ENCODE measurements at regions not wholly inside any gene's neighbourhood (a gene's known extent, or its start where the extent isn't known, plus 50 kb on each side); places are given as distances from the start of the nearest gene placed in this dataset.

DNA sequence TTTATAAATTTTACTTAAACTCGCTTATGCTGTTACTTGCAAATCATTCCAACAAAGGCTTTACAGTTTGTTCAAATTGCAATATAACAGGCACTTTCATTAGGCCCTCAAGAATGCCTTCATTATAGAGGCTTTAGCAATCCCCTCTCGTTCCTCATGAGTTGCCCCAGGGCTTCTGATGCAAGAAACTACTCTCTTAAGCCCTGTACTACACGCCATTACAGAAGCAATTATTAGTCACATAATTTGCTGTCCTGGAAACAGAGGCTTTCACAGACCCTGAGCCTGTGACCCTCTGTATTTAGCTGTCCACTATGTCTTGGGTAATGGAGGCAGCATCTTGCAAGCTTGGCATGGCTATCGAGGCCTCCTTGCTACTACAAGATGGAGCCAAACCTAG, 965.9 kb upstream of the DIAPH2 start:
- ChIA-PET CTCF (ENCODE audit: partially characterized antibody) (no interaction called here), POLR2A (ENCODE audit: partially characterized antibody) (no interaction called here)
- Histone ChIP-seq H3K18ac (ENCODE audit: extremely low read depth, low read length) (no peak overlapping the region), H3K36me3 (ENCODE audit: control insufficient read depth in 2 of 4, insufficient read depth in 4 of 4, low read length in 3 of 4) (no peaks in the 10 kb centered on the region), H2AK5ac (ENCODE audit: low read depth, low read length) (no peak overlapping the region), H2BK120ac (replicated peaks; ENCODE audit: low read depth, low read length) (no peak overlapping the region), H2BK20ac (ENCODE audit: low read length) (no peak overlapping the region), H2BK12ac (ENCODE audit: low read depth, low read length) (no peak overlapping the region), H4K8ac (ENCODE audit: extremely low read depth, insufficient read depth, low read length) (no peak overlapping the region), H3K4ac (replicated peaks; ENCODE audit: insufficient read length, low read depth, low read length) (no peak overlapping the region), H3K4me3 (ENCODE audit: extremely low read depth in 1 of 4, insufficient read depth in 2 of 4, low read depth in 3 of 4, low read length in 4 of 4) (no peak overlapping the region), H2AFZ (ENCODE audit: low read length) (no peak overlapping the region), H3K9me3 (ENCODE audit: insufficient read depth in 2 of 2, low read depth in 1 of 2, low read length in 1 of 2) (no peaks in the 10 kb centered on the region), H3K27me3 (replicated peaks in 1 of 4; ENCODE audit: control insufficient read depth in 3 of 4, extremely low read depth in 1 of 4, insufficient read depth in 3 of 4, low read length in 3 of 4) (no peaks in the 10 kb centered on the region), H3K14ac (ENCODE audit: insufficient read length) (no peak overlapping the region), H3K9ac (replicated peaks in 1 of 4; ENCODE audit: extremely low read depth in 1 of 4, low read depth in 3 of 4, low read length in 3 of 4) (no peak overlapping the region), H3K27ac (ENCODE audit: low read depth, low read length) (no peak overlapping the region), H3K4me1 (replicated peaks in 1 of 4; ENCODE audit: control insufficient read depth in 3 of 4, insufficient read depth in 4 of 4, low read length in 3 of 4) (no peaks in the 10 kb centered on the region), H2BK5ac (ENCODE audit: low read depth, low read length) (no peak overlapping the region), H3K4me2 (ENCODE audit: insufficient read depth in 1 of 2, low read depth in 2 of 2, low read length in 2 of 2) (no peak overlapping the region), H3K23ac (ENCODE audit: insufficient read length) (no peak overlapping the region), H2BK15ac (ENCODE audit: low read length) (no peak overlapping the region), H4K5ac (ENCODE audit: insufficient read length, low read depth, low read length) (no peak overlapping the region), H3K79me2 (ENCODE audit: control insufficient read depth in 1 of 2, insufficient read depth in 2 of 2, low read length in 2 of 2) (no peaks in the 10 kb centered on the region), H3K56ac (replicated peaks; ENCODE audit: insufficient read length, low read depth, low read length) (no peak overlapping the region), H4K91ac (replicated peaks; ENCODE audit: insufficient read length, low read length) (no peak overlapping the region), H3K79me1 (ENCODE audit: low read depth, low read length) (no peaks in the 10 kb centered on the region), H3K23me2 (ENCODE audit: low read depth, low read length) (no peaks in the 10 kb centered on the region), H4K20me1 (replicated peaks in 1 of 2; ENCODE audit: control insufficient read depth in 1 of 2, insufficient read depth in 2 of 2, low read length in 2 of 2) (no peaks in the 10 kb centered on the region)
- DNase-seq (ENCODE audit: low read depth in 1 of 2, low spot score in 2 of 2), result no peak
- no peak for TF ChIP-seq EP300 (IDR thresholded peaks at IDR 0.05; ENCODE audit: borderline replicate concordance in 1 of 2, low read depth in 2 of 2, low read length in 2 of 2)
- 100% methylated on average over 3 of the region's 4 CpGs; no CpG with 5 or more reads in 1 of the 2 experiments for WGBS, 2 experiments (ENCODE audit: extremely low coverage in 1 of 2, insufficient coverage in 1 of 2, insufficient read length in 1 of 2, insufficient replicate concordance in 2 of 2, low coverage in 1 of 2, low lambda C conversion rate in 2 of 2, missing lambda C conversion rate in 1 of 2)
- FAIRE-seq, result no peak

Measured in H1 (cell line).